AG09319 (cell line): ENCODE measurements at regions not wholly inside any gene's neighbourhood (a gene's known extent, or its start where the extent isn't known, plus 50 kb on each side); places are given as distances from the start of the nearest gene placed in this dataset.

ENCODE experiments used
- DNase-seq: peaks from one replicate; pipeline ENCODE4 v3.0.0-alpha.2; 2010; ENCODE audit warnings: low read depth; ENCODE audit errors: extremely low read depth
- TF ChIP-seq, protein P1 (sequence below): IDR thresholded peaks from 2 replicates; pipeline ENCODE4 v1.5.1; 2011; ENCODE audit warnings: low read depth, mild to moderate bottlenecking, inconsistent platforms, low read length, moderate library complexity

DNA sequence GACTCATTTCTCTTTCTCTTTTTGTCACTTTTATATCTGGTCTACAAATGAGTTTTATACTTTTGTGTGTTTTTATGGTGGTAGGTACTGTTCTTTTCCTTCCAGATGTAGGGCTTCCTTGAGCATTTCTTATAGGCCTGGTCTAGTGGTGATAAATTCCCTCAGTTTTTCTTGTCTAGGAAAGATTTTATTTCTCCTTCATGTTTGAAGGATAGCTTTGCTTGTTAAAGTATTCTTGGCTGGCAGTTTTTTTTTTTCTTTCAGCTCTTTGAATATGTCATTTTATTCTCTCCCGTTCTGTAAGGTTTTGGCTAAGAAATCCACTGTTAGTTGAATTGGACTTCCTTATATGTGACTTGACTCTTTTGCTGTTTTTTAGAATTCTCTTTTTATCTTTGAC lies 292.7 kb downstream of the RPS24 start:
- TF ChIP-seq, protein P1, sequence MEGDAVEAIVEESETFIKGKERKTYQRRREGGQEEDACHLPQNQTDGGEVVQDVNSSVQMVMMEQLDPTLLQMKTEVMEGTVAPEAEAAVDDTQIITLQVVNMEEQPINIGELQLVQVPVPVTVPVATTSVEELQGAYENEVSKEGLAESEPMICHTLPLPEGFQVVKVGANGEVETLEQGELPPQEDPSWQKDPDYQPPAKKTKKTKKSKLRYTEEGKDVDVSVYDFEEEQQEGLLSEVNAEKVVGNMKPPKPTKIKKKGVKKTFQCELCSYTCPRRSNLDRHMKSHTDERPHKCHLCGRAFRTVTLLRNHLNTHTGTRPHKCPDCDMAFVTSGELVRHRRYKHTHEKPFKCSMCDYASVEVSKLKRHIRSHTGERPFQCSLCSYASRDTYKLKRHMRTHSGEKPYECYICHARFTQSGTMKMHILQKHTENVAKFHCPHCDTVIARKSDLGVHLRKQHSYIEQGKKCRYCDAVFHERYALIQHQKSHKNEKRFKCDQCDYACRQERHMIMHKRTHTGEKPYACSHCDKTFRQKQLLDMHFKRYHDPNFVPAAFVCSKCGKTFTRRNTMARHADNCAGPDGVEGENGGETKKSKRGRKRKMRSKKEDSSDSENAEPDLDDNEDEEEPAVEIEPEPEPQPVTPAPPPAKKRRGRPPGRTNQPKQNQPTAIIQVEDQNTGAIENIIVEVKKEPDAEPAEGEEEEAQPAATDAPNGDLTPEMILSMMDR = no peak
- no peak for DNase-seq

DNA sequence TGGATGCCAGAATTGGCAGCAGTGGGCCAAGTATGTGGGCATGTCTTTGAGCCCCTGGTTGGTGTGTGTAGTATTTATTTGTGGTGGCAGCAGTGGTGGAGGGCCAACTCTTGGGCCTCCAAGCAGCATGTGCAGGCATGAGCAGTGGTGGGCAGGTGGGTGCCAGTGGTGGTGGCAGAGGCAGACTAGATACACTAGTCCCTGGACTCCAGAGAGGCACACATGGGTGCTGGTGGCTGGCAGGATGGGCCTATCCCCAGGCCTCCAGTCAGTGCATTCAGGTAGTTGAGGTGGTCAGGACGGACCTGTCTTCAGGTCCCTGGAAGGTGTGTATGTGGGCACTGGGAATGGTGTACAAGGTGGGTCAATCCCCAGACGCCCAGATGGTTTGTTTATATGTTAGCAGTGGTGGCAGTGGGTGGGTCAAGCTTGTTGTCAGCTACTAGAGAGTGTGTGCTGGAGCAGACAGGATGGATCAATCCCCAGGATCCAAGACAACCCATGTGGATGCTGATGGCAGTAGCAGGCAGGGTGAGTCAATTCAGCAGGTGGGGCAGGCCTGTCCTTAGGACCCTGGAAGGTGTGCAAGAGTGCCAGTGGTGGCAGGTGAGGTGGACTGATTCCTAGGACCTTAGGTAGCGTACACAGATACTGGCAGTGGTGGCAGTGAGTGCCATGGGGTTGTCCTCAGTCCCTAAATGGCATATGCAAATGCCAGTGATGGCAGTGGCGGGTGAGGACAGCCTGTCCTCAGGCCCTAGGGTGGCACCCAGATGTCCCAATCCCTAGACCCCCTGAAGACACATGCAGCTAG lies 294.3 kb downstream of the RPS24 start:
- no peak for DNase-seq
- TF ChIP-seq, protein P1 = no peak

DNA sequence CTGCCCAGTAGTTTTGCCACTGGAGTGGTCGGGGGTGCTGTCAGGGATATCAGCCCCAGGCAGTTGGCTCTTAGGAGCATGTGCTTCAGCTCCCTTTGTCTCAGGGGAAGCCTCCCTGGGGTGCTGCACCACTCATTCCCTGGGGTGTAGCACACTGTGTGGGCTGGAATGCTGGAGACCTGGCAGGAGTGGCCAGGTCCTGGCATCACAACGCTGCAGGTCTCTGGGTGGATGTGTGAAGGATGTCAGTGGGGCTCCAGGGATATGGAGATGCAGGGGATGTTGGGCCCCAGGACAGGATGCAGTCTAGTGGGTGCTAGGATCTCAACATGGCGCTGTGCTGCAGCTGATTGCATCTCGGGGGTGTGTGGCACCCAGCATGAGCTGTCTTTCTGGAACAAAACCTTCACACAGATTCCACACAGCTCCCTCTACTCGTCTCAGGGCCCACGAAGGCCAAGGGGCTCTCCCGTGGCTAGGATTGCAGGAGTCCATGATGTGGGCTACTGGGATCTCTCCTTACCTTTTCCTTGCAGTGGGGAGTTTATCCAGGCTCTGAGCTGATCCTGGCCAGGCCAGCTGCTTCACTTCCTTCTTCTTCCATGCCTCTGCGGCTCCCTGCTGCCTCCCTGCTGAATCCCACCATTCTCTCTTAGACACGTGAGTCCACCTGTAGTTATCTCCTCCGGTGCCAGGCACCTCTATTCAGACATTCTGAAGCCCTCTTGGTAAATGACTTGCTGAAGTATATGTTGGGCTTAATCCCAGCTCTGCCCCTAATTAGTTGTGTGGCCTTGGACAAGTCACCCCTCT lies 295.1 kb downstream of the RPS24 start:
- no peak for DNase-seq
- TF ChIP-seq, protein P1 = no peak

DNA sequence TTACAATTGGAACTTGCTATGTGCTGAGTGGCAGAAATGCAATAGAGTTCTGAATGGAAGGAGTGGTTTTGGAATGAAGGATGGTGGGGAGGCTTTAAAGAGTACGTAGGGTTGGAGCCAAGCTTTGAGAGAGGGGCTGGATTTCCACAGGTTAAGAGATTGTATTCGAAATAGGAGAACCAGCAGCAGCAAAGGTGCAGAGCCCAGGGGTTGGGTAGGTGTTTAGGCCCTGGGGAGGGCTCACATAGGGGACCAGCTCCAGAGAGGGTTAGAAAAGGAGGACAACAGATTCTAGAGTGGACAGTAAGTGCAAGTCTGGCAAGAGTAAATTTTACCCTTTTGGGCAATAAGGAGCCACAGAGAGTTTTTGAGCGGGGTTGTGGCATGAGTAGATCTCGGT lies 297.2 kb downstream of the RPS24 start:
- no peak for DNase-seq
- TF ChIP-seq, protein P1 = no peak

DNA sequence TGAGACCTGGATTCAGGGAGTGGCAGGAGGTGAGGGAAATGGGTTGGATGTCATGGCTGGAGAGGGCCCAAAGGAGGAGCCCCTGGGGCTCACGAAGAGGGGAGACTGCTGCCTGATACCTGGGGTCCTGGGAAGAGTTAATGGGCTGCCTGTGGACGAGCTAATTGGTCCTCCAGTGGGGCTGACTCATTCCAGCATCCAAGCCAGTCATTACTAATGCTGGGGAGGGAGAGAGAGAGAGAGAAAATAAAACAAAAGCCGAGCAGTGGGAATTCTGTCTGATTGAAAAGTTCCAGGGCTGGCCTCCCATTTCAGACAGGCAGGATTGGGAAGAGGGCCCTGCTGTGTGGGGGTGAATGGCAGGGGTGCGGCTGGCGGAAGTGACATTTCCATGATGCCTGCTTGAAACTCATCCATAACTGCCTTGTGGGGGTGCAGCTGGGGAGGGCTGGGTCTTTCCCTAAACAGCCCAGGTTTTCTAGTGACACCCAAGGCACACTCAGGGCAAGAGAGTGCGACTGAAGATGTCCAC lies 297.8 kb downstream of the RPS24 start:
- no peak for DNase-seq
- TF ChIP-seq, protein P1 = no peak

DNA sequence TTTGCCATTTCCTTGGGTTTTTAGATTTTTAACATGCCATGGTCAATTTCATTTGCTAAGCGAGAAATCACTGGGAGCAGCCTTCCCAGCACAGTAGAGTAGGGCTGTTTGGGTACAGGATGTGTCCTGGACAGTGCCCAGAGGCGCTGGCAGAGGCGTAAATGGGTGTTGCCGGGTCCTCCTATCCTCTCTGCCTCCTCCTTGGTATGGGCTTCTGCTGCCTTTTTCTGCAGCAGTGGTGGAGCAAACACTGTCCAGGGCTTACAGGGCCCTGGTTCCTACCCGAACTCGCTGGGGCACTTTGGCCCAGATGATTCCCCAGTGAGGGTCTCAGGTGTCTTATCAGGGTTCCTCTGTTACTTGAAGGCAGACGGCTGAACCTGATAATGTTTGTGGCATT lies 298.3 kb downstream of the RPS24 start:
- no peak for DNase-seq
- TF ChIP-seq, protein P1 = no peak

DNA sequence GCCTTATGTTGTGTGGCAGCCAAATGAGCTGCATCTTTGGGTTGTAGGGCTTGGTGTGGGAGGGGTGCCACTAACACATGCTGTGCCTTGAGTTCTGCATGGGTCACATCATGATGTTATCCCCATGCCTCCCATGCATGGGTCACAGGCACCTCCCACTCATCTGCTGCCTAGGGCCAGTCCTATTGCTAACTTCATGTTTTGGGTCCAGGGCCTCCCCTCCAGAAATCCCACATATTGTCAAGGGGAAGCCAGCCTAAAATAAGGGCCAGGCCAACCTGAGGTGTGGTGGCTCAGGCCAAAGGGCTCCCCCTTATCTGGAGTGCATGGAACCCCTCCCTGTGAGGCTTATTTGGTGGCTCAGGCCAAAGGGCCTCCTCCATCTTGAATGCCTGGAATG lies 299.0 kb downstream of the RPS24 start:
- TF ChIP-seq, protein P1 = no peak
- DNase-seq = no peak
